Right atrium auricular region (tissue), 2 donors: ENCODE measurements at regions not wholly inside any gene's neighbourhood (a gene's known extent, or its start where the extent isn't known, plus 50 kb on each side); places are given as distances from the start of the nearest gene placed in this dataset.

Experiments used
- DNase-seq: peaks from one replicate; pipeline ENCODE4 v3.0.0-alpha.2; 2019; ENCODE audit warnings: low spot score
- H3K27ac ChIP-seq, 2 donors: fragments of 200-600 bp; sonication (generic); 1 replicate in 1 of 2; 2 replicates in 1 of 2; pipeline ENCODE4 v1.5.1; 2016 to 2019
- H3K27me3 ChIP-seq, 2 donors: fragments of 200-600 bp; sonication (generic); one replicate each; pipeline versions ENCODE4 v1.5.1 to v1.6.0; 2017 to 2019
- H3K36me3 ChIP-seq: fragments of 200-600 bp; sonication (generic); one replicate; pipeline ENCODE4 v1.5.1; 2016
- H3K4me1 ChIP-seq, 2 donors: fragments of 200-600 bp; sonication (generic); one replicate each; pipeline versions ENCODE4 v1.5.1 to v1.6.0; 2017 to 2019
- H3K4me3 ChIP-seq, 2 donors: fragments of 200-600 bp; sonication (generic); 1 replicate in 1 of 2; 2 replicates in 1 of 2; pipeline ENCODE4 v1.5.1; 2017 to 2019; ENCODE audit warnings: mild to moderate bottlenecking in 1 of 2, moderate library complexity in 1 of 2
- H3K9me3 ChIP-seq, 2 donors: fragments of 200-600 bp; sonication (generic); one replicate each; pipeline ENCODE4 v1.5.1; 2019
- CTCF ChIP-seq, 2 donors: fragments of 200-600 bp; sonication (generic); IDR thresholded peaks; one replicate each; pipeline ENCODE4 v1.5.1; 2019; ENCODE audit warnings: antibody characterized with exemption in 2 of 2

DNA sequence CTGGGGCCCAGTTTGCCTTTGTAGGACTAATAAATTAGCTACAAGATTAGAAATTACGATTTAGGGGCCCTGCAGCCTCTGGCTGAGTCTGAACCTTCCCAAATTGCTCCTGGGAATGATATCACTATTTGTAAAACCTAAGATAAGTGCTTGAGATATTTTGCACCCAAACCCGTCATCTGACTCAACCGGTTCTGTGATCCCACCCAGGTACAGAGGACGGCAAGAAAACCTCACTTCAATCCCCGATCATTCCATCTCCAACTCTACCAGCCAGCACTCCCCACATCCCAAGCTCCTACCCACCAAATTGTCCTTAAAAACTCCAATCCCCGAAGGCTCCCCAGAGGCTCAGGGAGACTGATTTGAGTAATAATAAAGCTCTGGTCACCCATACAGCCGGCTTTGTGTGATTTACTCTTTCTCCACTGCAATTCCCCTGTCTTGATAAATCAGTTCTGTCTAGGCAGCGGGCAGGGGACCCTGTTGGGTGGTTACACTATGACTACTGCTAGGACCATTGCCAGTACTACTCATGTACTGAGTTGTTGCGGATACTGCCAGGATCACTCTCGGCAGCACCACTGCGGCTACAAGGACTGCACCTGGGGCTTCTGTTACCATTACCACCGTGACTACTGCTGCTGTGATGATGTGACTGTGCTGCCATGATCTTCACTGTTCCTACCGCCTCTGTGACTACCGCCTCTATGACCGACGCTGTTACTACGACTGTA lies 73.1 kb downstream of the IRF8 start:
- no peak overlapping the region for H3K27ac ChIP-seq
- H3K36me3 ChIP-seq, result no peaks in the 10 kb centered on the region
- H3K27me3 ChIP-seq, result no peaks in the 10 kb centered on the region
- H3K4me3 ChIP-seq, result no peak overlapping the region
- H3K9me3 ChIP-seq, result no peaks in the 10 kb centered on the region
- DNase-seq, result no peak
- no peak for TF ChIP-seq CTCF (IDR thresholded peaks at IDR 0.05)
- no peaks in the 10 kb centered on the region for H3K4me1 ChIP-seq

GRCh38 chr16:85974428-85975375 lies 75.7 kb downstream of the IRF8 start:
- H3K4me1 ChIP-seq, result no peaks in the 10 kb centered on the region
- no peak overlapping the region for H3K27ac ChIP-seq
- H3K9me3 ChIP-seq, result no peaks in the 10 kb centered on the region
- H3K4me3 ChIP-seq, result no peak overlapping the region
- no peaks in the 10 kb centered on the region for H3K27me3 ChIP-seq
- DNase-seq, result no peak
- no peaks in the 10 kb centered on the region for H3K36me3 ChIP-seq
- no peak for TF ChIP-seq CTCF (IDR thresholded peaks at IDR 0.05)

DNA sequence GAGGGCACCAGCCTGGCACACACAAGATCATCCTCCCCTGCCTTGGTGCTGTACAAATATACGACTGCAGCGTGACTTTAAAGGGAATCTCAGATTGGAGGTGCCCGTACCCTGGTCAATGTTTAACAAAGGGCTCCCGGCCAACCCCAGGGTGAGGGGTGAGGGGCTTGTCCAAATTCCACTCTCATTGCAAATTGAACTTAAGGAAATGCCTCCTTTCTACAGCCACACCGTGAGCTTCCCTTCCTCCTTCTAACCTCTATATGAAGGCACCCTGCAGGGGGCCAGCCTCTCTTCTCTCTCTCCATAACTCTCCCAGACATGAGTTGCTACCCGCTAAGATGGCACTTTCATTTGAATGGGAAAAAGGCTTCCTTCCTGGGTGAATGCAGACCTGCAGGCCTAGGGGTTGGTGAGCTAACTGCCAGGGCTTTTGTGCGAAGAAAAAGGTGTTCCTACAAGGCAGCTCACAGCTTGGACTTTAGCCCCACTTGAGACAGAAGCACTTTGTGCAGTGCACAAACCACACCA lies 76.6 kb downstream of the IRF8 start:
- TF ChIP-seq CTCF (IDR thresholded peaks at IDR 0.05), result no peak
- no peaks in the 10 kb centered on the region for H3K36me3 ChIP-seq
- H3K4me1 ChIP-seq, result no peaks in the 10 kb centered on the region
- no peak overlapping the region for H3K4me3 ChIP-seq
- no peaks in the 10 kb centered on the region for H3K9me3 ChIP-seq
- no peak overlapping the region for H3K27ac ChIP-seq
- no peak for DNase-seq
- H3K27me3 ChIP-seq, result no peaks in the 10 kb centered on the region

DNA sequence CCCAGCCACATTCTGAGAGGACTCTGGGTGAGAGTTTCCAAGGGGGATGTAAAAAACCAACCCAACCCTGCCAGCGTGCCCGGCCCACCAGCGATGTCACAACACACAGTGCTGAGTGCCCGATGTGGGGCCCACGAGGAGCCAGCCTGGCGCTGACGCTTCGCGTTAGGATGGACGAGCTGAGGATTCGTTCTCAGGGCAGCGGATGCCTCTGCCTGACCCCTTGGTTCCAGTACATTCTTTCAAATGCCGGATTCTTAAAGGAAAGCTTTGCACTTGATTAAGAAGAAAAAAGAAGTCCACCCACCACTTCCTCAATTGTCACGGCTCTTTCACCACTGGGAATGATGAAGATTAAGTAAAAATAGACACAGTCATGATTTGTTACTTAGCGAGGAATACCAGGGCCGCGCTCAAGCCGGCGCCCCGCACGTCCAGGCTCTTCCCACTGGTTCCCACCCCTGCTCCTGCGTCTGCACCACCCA lies 79.4 kb downstream of the IRF8 start:
- no peak overlapping the region for H3K4me3 ChIP-seq
- H3K4me1 ChIP-seq, result no peaks in the 10 kb centered on the region
- no peak for DNase-seq
- TF ChIP-seq CTCF (IDR thresholded peaks at IDR 0.05), result no peak
- no peaks in the 10 kb centered on the region for H3K9me3 ChIP-seq
- no peak overlapping the region for H3K27ac ChIP-seq
- no peaks in the 10 kb centered on the region for H3K36me3 ChIP-seq
- no peaks in the 10 kb centered on the region for H3K27me3 ChIP-seq

DNA sequence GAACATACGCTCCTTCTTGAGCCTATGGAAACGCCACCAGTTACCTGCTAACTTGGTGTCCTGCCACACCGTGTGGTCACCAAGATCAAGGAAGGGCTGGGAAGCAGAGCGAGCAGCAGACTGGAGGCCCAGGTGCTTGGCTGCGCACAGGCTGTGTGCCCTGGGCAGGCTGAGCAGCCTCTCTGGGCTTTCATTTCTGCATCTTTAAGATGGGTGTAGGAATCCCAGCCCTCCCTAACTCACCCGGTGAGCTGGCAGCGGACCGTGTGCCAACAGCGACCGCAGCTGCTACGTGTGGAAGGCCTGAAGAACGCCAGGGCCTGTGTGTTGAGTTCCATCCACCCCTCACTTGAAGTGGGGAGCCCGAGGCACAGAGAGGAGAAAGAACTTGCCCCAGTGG lies 80.0 kb downstream of the IRF8 start:
- Histone ChIP-seq H3K4me3 (no peak overlapping the region), H3K9me3 (no peaks in the 10 kb centered on the region), H3K27me3 (no peaks in the 10 kb centered on the region), H3K4me1 (no peaks in the 10 kb centered on the region), H3K27ac (no peak overlapping the region), H3K36me3 (no peaks in the 10 kb centered on the region)
- no peak for DNase-seq
- no peak for TF ChIP-seq CTCF (IDR thresholded peaks at IDR 0.05)
